ENCODE measurements at regions not wholly inside any gene's neighbourhood (a gene's known extent, or its start where the extent isn't known, plus 50 kb on each side); places are given as distances from the start of the nearest gene placed in this dataset.

DNA sequence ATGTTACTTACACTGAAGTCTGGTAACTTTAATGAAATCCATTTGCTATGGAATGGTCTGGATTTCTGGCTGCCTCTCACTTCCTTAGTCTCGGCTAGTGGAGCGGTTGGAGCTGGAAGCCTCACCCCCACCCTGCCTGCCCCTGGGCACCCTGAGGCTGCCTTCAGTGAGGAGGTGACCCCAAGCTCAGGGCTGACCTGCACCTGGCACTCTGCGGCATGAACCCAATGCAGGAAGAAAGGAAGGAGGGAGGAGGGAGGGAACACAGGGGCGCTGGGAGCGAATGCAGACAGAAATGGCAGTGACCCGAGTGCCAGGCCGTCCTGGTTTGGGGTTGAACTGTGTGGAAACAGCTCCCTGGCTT lies 353.1 kb downstream of the TMEM121 start:
- no peak overlapping the region for H2AFZ ChIP-seq (ENCODE audit: low read depth, low read length)
- no peaks in the 10 kb centered on the region for H3K9me3 ChIP-seq (ENCODE audit: insufficient read depth, low read depth, low read length)
- Mint-ChIP-seq H3K4me1 (ENCODE audit: low read depth, unreplicated experiment) (no peaks in the 10 kb centered on the region), H3K27me3 (ENCODE audit: low read depth, unreplicated experiment) (no peaks in the 10 kb centered on the region), H3K36me3 (ENCODE audit: low read depth, unreplicated experiment) (no peaks in the 10 kb centered on the region), H3K4me3 (ENCODE audit: unreplicated experiment) (no peak overlapping the region), H3K27ac (ENCODE audit: unreplicated experiment) (no peak overlapping the region), H3K9me3 (ENCODE audit: unreplicated experiment) (peaks cover 5% of the 10 kb centered on the region)
- no peak overlapping the region for H3K27ac ChIP-seq (ENCODE audit: low read depth, low read length)
- H3K4me1 ChIP-seq (ENCODE audit: insufficient read depth, low read length) = no peaks in the 10 kb centered on the region
- H3K27me3 ChIP-seq (ENCODE audit: insufficient read depth, low read length) = no peaks in the 10 kb centered on the region
- H3K4me2 ChIP-seq (ENCODE audit: low read length) = no peak overlapping the region
- no peak overlapping the region for H3K4me3 ChIP-seq (ENCODE audit: insufficient read depth, low read depth, low read length)
- FAIRE-seq (no peak), DNase-seq (ENCODE audit: low read depth) (no peak)
- no peaks in the 10 kb centered on the region for H3K79me2 ChIP-seq (ENCODE audit: insufficient read depth, low read length)
- H3K36me3 ChIP-seq (ENCODE audit: insufficient read depth, low read length) = no peaks in the 10 kb centered on the region
- H4K20me1 ChIP-seq (ENCODE audit: insufficient read depth, low read length) = no peaks in the 10 kb centered on the region
- TF ChIP-seq, protein P1, sequence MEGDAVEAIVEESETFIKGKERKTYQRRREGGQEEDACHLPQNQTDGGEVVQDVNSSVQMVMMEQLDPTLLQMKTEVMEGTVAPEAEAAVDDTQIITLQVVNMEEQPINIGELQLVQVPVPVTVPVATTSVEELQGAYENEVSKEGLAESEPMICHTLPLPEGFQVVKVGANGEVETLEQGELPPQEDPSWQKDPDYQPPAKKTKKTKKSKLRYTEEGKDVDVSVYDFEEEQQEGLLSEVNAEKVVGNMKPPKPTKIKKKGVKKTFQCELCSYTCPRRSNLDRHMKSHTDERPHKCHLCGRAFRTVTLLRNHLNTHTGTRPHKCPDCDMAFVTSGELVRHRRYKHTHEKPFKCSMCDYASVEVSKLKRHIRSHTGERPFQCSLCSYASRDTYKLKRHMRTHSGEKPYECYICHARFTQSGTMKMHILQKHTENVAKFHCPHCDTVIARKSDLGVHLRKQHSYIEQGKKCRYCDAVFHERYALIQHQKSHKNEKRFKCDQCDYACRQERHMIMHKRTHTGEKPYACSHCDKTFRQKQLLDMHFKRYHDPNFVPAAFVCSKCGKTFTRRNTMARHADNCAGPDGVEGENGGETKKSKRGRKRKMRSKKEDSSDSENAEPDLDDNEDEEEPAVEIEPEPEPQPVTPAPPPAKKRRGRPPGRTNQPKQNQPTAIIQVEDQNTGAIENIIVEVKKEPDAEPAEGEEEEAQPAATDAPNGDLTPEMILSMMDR (IDR thresholded peaks at IDR 0.05; ENCODE audit: insufficient read depth, low read depth, low read length) = no peak
- no peak overlapping the region for H3K9ac ChIP-seq (ENCODE audit: low read length)

DNA sequence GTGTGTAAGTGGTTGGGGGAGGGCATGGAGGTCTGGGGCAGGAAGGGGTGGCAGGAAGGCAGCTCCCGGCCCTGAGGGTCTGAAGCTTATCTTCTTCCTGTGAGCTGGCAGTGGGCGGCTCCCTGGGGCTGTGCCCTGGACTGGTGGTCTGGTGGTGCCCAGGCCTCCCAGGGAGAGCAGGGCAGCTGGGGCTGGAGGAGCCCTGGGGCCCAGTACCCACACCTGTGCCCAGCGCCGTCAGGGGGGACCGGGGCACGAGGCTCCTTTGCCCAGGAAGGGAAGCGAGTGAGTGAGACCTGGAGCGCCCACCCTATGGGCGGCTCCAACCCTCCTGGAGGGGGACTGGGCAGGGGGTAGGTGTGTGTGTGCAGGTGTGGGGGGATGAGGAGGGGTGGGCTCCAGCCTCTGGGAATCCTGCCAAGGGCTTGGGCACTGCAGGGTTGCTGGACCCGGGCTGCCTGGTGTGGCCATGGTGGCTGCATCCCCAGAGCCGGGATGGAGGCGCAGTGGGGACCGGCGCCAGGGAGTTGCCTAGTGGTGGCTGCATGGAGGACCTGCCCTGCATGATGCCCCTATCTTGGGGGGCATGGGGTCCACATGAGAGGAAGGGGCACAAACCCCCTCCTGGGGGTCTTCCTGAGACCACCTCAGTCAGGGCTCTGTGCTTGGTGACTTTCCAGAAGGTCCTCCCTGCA lies 353.6 kb downstream of the TMEM121 start:
- no peak for DNase-seq (ENCODE audit: low read depth)
- no peaks in the 10 kb centered on the region for H3K79me2 ChIP-seq (ENCODE audit: insufficient read depth, low read length)
- Mint-ChIP-seq H3K9me3 (ENCODE audit: unreplicated experiment) (peaks cover 5% of the 10 kb centered on the region), H3K27me3 (ENCODE audit: low read depth, unreplicated experiment) (no peaks in the 10 kb centered on the region), H3K27ac (ENCODE audit: unreplicated experiment) (no peak overlapping the region), H3K4me1 (ENCODE audit: low read depth, unreplicated experiment) (no peaks in the 10 kb centered on the region), H3K36me3 (ENCODE audit: low read depth, unreplicated experiment) (no peaks in the 10 kb centered on the region), H3K4me3 (ENCODE audit: unreplicated experiment) (no peak overlapping the region)
- H4K20me1 ChIP-seq (ENCODE audit: insufficient read depth, low read length) = no peaks in the 10 kb centered on the region
- H3K27me3 ChIP-seq (ENCODE audit: insufficient read depth, low read length) = no peaks in the 10 kb centered on the region
- H3K9ac ChIP-seq (ENCODE audit: low read length) = no peak overlapping the region
- H3K4me3 ChIP-seq (ENCODE audit: insufficient read depth, low read depth, low read length) = no peak overlapping the region
- no peaks in the 10 kb centered on the region for H3K36me3 ChIP-seq (ENCODE audit: insufficient read depth, low read length)
- no peak overlapping the region for H3K4me2 ChIP-seq (ENCODE audit: low read length)
- TF ChIP-seq, protein P1 (IDR thresholded peaks at IDR 0.05; ENCODE audit: insufficient read depth, low read depth, low read length) = no peak
- TF ChIP-seq EZH2 (IDR thresholded peaks at IDR 0.05; ENCODE audit: insufficient read depth, low read length) = no peak
- no peaks in the 10 kb centered on the region for H3K4me1 ChIP-seq (ENCODE audit: insufficient read depth, low read length)
- FAIRE-seq = no peak
- no peak overlapping the region for H2AFZ ChIP-seq (ENCODE audit: low read depth, low read length)
- no peak overlapping the region for H3K27ac ChIP-seq (ENCODE audit: low read depth, low read length)
- no peaks in the 10 kb centered on the region for H3K9me3 ChIP-seq (ENCODE audit: insufficient read depth, low read depth, low read length)

DNA sequence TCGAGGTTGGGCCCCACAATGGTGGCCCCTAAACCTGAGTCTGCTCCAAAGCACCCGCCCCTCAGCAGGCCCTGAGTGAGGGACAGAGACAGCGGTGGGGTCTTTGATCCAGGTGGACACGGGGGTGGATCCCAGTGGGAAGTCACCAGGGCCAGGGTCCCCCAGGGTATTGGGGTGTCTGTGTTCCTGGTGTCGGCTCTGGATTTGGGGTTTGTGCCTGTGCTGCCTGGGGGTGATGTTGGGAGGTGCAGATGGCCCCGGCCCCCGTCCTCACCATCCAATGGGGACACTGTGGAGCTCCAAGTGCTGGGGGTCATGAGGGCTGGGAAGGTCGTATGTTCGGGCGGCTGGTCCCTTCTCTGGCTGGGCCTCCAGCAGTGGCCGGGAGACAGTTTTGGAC lies 354.2 kb downstream of the TMEM121 start:
- DNase-seq (ENCODE audit: low read depth) (no peak), FAIRE-seq (no peak)
- Histone ChIP-seq H3K4me1 (ENCODE audit: insufficient read depth, low read length) (no peaks in the 10 kb centered on the region), H3K27me3 (ENCODE audit: insufficient read depth, low read length) (no peaks in the 10 kb centered on the region), H3K4me3 (ENCODE audit: insufficient read depth, low read depth, low read length) (no peak overlapping the region), H3K36me3 (ENCODE audit: insufficient read depth, low read length) (no peaks in the 10 kb centered on the region), H3K27ac (ENCODE audit: low read depth, low read length) (no peak overlapping the region), H3K4me2 (ENCODE audit: low read length) (no peak overlapping the region), H4K20me1 (ENCODE audit: insufficient read depth, low read length) (no peaks in the 10 kb centered on the region), H3K9me3 (ENCODE audit: insufficient read depth, low read depth, low read length) (no peaks in the 10 kb centered on the region), H2AFZ (ENCODE audit: low read depth, low read length) (no peak overlapping the region), H3K79me2 (ENCODE audit: insufficient read depth, low read length) (no peaks in the 10 kb centered on the region), H3K9ac (ENCODE audit: low read length) (no peak overlapping the region)
- Mint-ChIP-seq H3K27ac (ENCODE audit: unreplicated experiment) (no peak overlapping the region), H3K36me3 (ENCODE audit: low read depth, unreplicated experiment) (no peaks in the 10 kb centered on the region), H3K9me3 (ENCODE audit: unreplicated experiment) (peaks cover 5% of the 10 kb centered on the region), H3K4me3 (ENCODE audit: unreplicated experiment) (no peak overlapping the region), H3K4me1 (ENCODE audit: low read depth, unreplicated experiment) (no peaks in the 10 kb centered on the region), H3K27me3 (ENCODE audit: low read depth, unreplicated experiment) (no peaks in the 10 kb centered on the region)
- no peak for TF ChIP-seq EZH2 (IDR thresholded peaks at IDR 0.05; ENCODE audit: insufficient read depth, low read length)
- TF ChIP-seq, protein P1 (IDR thresholded peaks at IDR 0.05; ENCODE audit: insufficient read depth, low read depth, low read length) = no peak
